ENCODE measurements at regions not wholly inside any gene's neighbourhood (a gene's known extent, or its start where the extent isn't known, plus 50 kb on each side); places are given as distances from the start of the nearest gene placed in this dataset.

DNA sequence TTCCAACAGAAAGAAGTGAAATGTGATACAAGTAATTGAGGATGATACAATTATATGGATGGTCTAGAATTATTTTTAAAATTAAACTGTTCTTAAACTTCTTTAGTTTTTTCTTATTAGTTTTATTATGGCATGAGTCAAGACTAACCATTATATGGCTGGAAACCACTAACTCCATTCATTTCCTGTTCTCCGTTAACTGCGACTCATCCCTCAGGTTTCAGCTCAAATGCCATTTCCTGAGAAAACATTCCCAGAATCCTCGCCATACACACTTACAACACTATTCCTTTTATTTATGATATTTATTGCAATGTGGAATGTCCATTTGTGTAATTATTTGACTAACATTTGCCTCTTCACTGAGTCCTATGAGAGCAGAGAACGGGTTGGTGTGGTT is 394.1 kb downstream of the SOX2 start:
- no peak overlapping the region for H3K4me3 Mint-ChIP-seq (ENCODE audit: low read depth)
- DNase-seq (ENCODE audit: low spot score, unreplicated experiment): no peak
- peaks cover 3% of the 10 kb centered on the region for H3K27me3 Mint-ChIP-seq
- no peak overlapping the region for H3K27ac Mint-ChIP-seq
- no peaks in the 10 kb centered on the region for H3K4me1 Mint-ChIP-seq (ENCODE audit: low read depth)
- H3K9me3 Mint-ChIP-seq (ENCODE audit: low read depth): peaks cover 9% of the 10 kb centered on the region
- no peak for TF ChIP-seq CTCF (IDR thresholded peaks at IDR 0.05; ENCODE audit: unreplicated experiment)
- peaks cover 3% of the 10 kb centered on the region for H3K36me3 Mint-ChIP-seq (ENCODE audit: insufficient read depth)

- Mint-ChIP-seq H3K27ac (no peak overlapping the region), H3K36me3 (ENCODE audit: insufficient read depth) (no peaks in the 10 kb centered on the region), H3K9me3 (ENCODE audit: low read depth) (no peaks in the 10 kb centered on the region), H3K27me3 (peaks cover 3% of the 10 kb centered on the region), H3K4me3 (ENCODE audit: low read depth) (no peak overlapping the region), H3K4me1 (ENCODE audit: low read depth) (no peaks in the 10 kb centered on the region)
- DNase-seq (ENCODE audit: low spot score, unreplicated experiment): no peak
- no peak for TF ChIP-seq CTCF (IDR thresholded peaks at IDR 0.05; ENCODE audit: unreplicated experiment)
Measured at GRCh38 chr3:182108371-182108770, 396.6 kb downstream of the SOX2 start.

DNA sequence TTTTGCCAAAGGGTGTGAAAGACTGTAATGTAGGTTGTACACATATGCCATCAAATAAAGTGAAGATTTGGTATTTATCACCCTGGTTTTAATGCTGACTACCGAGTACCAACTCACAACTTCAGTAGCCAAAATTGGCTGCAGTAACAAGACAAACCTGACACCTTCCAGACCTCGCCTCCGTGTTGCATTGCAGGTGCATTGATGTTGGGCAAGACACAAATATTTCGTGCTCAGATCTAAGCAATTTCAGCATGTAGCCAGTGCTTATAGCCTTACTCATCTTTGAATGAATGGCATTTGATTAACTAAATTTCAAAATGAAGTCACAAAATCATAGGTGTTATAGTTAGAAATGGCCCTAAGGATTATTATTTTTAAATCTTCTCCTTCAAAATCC is 400.2 kb downstream of the SOX2 start:
- no peak overlapping the region for H3K4me3 Mint-ChIP-seq (ENCODE audit: low read depth)
- DNase-seq (ENCODE audit: low spot score, unreplicated experiment): no peak
- H3K36me3 Mint-ChIP-seq (ENCODE audit: insufficient read depth): no peaks in the 10 kb centered on the region
- no peak overlapping the region for H3K27ac Mint-ChIP-seq
- no peak for TF ChIP-seq CTCF (IDR thresholded peaks at IDR 0.05; ENCODE audit: unreplicated experiment)
- peaks cover 7% of the 10 kb centered on the region for H3K27me3 Mint-ChIP-seq
- peaks cover 3% of the 10 kb centered on the region for H3K9me3 Mint-ChIP-seq (ENCODE audit: low read depth)
- no peaks in the 10 kb centered on the region for H3K4me1 Mint-ChIP-seq (ENCODE audit: low read depth)

DNA sequence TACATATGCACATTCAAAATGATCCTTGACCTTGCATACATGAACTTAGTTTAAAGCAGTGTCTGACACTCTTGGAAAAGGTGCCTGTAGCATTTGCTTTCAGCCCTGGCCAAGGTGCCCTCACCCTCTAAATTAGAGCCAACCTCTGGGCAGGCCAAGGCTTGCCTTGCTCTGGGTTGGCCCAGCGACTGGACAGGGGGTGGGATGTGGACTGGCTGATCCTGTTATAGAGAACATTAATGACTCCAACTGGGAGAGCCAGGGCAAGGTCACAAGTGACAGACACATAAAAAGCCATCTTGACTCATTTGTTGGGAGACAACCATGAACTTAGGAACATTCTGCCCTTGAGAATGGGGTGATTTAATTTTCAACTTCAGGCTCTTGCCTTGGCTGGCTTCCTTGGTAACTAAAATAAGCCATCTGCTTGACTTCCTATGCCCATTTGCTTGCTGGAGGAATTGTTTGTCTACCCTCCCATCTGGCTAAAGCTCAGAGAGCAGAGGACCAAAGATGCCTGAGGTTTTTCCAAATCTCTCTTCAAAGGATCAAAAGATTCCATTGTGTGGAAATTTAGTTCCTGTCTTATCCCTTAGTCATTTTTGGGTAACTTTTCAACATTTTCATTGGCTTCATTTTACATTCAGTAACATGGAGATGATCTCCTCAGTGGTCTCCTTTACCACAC is 403.7 kb downstream of the SOX2 start:
- Mint-ChIP-seq H3K27ac (no peak overlapping the region), H3K4me1 (ENCODE audit: low read depth) (peaks cover 6% of the 10 kb centered on the region), H3K27me3 (peaks cover 7% of the 10 kb centered on the region), H3K4me3 (ENCODE audit: low read depth) (no peak overlapping the region), H3K9me3 (ENCODE audit: low read depth) (peaks cover 3% of the 10 kb centered on the region), H3K36me3 (ENCODE audit: insufficient read depth) (no peaks in the 10 kb centered on the region)
- no peak for DNase-seq (ENCODE audit: low spot score, unreplicated experiment)
- no peak for TF ChIP-seq CTCF (IDR thresholded peaks at IDR 0.05; ENCODE audit: unreplicated experiment)

- DNase-seq (ENCODE audit: low spot score, unreplicated experiment): no peak
- TF ChIP-seq CTCF (IDR thresholded peaks at IDR 0.05; ENCODE audit: unreplicated experiment): no peak
- Mint-ChIP-seq H3K9me3 (ENCODE audit: low read depth) (peaks cover 3% of the 10 kb centered on the region), H3K27me3 (peaks cover 4% of the 10 kb centered on the region), H3K4me3 (ENCODE audit: low read depth) (no peak overlapping the region), H3K27ac (no peak overlapping the region), H3K36me3 (ENCODE audit: insufficient read depth) (no peaks in the 10 kb centered on the region), H3K4me1 (ENCODE audit: low read depth) (peaks cover 13% of the 10 kb centered on the region)
Measured at GRCh38 chr3:182116386-182116785, 404.7 kb downstream of the SOX2 start.

All from progenitor cell of endocrine pancreas (in vitro differentiated cells).